Keratinocyte (primary cell): ENCODE measurements at regions not wholly inside any gene's neighbourhood (a gene's known extent, or its start where the extent isn't known, plus 50 kb on each side); places are given as distances from the start of the nearest gene placed in this dataset.

ENCODE experiments used
- CTCF ChIP-seq, 3 experiments: IDR thresholded peaks in 1 of 3; conservative IDR thresholded peaks in 1 of 3; optimal IDR thresholded peaks in 1 of 3; 2 replicates in 2 of 3; 3 replicates in 1 of 3; pipeline versions ENCODE3 to v1.5.1; 2011; ENCODE audit warnings: low read length in 3 of 3, mild to moderate bottlenecking in 3 of 3, moderate library complexity in 2 of 3, control low read depth in 1 of 3, inconsistent platforms in 1 of 3; ENCODE audit not compliant: insufficient read depth in 2 of 3; ENCODE audit errors: extremely low read depth in 1 of 3
- EZH2 ChIP-seq: IDR thresholded peaks from one replicate; pipeline ENCODE4 v1.6.1; 2012; ENCODE audit warnings: inconsistent platforms, mild to moderate bottlenecking, low read length, moderate library complexity

DNA sequence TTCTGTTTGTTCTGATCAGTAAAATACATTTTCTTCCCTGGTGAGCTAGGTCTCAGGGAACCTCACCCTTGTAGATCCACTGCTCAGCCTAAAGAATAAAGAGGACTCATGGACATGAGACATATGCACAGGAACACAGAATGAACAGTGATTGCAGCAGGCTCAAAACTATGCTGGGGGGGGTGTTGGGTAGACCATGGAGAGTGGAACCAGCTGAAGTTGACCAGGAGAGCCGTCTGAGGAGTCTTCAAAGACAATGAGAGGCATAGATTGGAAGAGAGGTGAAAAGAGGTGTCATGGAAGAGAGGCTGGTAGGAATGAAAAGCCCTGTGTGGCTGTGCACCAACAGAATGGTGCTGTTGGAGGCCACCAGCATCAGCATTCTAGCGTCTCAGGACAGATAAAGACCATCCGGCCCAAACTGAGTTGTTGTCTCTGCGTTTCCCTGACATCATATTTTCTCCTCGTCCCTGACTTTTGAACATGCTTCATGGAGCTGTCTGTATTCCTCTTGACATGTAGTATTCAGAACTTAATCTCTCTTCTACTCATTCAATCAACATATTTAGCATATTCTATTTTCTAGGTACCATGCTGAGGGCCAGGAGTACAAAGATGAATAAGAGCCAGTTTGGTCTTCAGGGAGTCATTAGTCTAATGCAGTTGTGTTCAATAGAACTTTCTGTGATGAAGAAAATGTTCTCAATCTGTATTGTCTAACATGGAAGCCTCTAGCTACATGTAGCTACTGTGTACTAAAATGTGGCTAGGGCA, 331.8 kb downstream of the CYP26B1 start:
- TF ChIP-seq EZH2 (no peak), CTCF (optimal IDR thresholded peaks at IDR 0.05 in 1 of 3, IDR thresholded peaks at IDR 0.05 in 1 of 3, conservative IDR thresholded peaks at IDR 0.05 in 1 of 3; ENCODE audit: extremely low read depth in 1 of 3, insufficient read depth in 2 of 3, low read length in 3 of 3) (no peak)
